ENCODE measurements at regions not wholly inside any gene's neighbourhood (a gene's known extent, or its start where the extent isn't known, plus 50 kb on each side); places are given as distances from the start of the nearest gene placed in this dataset.

- Histone ChIP-seq H3K9me3 (replicated peaks in 1 of 11) (no peaks in the 10 kb centered on the region), H3K27me3 (no peaks in the 10 kb centered on the region), H3K27ac (no peak overlapping the region), H3K4me1 (no peaks in the 10 kb centered on the region), H3K9ac (no peak overlapping the region), H3K4me2 (no peak overlapping the region), H4K20me1 (no peaks in the 10 kb centered on the region), H3K36me3 (no peaks in the 10 kb centered on the region), H3K4me3 (no peak overlapping the region)
- TF ChIP-seq Cebpa-rat (IDR thresholded peaks at IDR 0.05) = no peak
Measured at GRCh38 chr6:91094341-91094740, 507.5 kb upstream of the MAP3K7 start.

- Histone ChIP-seq H3K4me2 (no peak overlapping the region), H3K4me1 (no peaks in the 10 kb centered on the region), H3K9ac (no peak overlapping the region), H3K27me3 (no peaks in the 10 kb centered on the region), H3K9me3 (replicated peaks in 1 of 11) (no peaks in the 10 kb centered on the region), H3K36me3 (no peaks in the 10 kb centered on the region), H3K4me3 (no peak overlapping the region), H4K20me1 (no peaks in the 10 kb centered on the region), H3K27ac (no peak overlapping the region)
- TF ChIP-seq Cebpa-rat (IDR thresholded peaks at IDR 0.05) = no peak
Measured at GRCh38 chr6:91088976-91089375, 502.1 kb upstream of the MAP3K7 start.

DNA sequence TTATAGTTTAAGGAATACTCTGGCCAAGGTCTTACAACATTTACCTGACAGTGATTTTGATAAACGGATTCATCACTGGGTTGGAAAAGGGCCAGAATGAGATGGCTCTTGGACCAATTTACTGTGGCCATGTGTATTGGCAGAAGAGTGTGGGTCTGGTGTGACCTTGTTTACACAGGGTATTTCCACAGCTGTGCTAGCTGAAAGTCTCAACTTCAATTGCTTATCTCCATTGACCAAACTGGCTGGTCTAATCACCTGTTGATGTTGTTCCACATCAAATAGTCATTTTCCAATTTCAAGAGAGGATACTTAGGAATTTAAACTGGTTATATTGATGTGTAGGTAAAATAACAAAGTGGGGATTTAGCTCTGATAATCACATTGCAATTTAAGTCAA lies 501.6 kb upstream of the MAP3K7 start:
- Histone ChIP-seq H3K27ac (no peak overlapping the region), H3K9me3 (replicated peaks in 1 of 11) (no peaks in the 10 kb centered on the region), H3K9ac (no peak overlapping the region), H3K4me2 (no peak overlapping the region), H3K36me3 (no peaks in the 10 kb centered on the region), H4K20me1 (no peaks in the 10 kb centered on the region), H3K27me3 (no peaks in the 10 kb centered on the region), H3K4me1 (no peaks in the 10 kb centered on the region), H3K4me3 (no peak overlapping the region)
- TF ChIP-seq Cebpa-rat (IDR thresholded peaks at IDR 0.05) = no peak

DNA sequence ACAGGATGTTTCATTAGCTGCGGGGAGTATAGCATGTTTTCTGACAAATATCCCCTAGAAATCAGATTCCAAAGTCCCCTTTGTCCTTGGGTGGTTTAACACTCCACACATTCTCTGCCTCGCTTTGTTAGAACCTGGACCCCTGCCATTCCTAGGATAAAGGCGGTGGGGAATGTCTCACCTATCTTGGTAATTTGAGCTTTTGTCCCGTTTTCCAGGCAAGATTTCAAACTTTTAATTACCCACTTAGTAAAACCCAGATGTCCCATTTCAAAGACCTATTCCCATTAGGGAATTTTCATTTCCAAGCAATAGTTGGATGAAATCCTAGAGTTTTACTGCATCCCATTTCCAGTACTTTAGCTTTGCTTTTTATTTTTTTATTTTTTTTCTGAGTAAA lies 501.0 kb upstream of the MAP3K7 start:
- Histone ChIP-seq H3K27ac (no peak overlapping the region), H4K20me1 (no peaks in the 10 kb centered on the region), H3K9ac (no peak overlapping the region), H3K4me3 (no peak overlapping the region), H3K27me3 (no peaks in the 10 kb centered on the region), H3K9me3 (replicated peaks in 1 of 11) (no peaks in the 10 kb centered on the region), H3K36me3 (no peaks in the 10 kb centered on the region), H3K4me2 (no peak overlapping the region), H3K4me1 (no peaks in the 10 kb centered on the region)
- TF ChIP-seq Cebpa-rat (IDR thresholded peaks at IDR 0.05) = no peak

DNA sequence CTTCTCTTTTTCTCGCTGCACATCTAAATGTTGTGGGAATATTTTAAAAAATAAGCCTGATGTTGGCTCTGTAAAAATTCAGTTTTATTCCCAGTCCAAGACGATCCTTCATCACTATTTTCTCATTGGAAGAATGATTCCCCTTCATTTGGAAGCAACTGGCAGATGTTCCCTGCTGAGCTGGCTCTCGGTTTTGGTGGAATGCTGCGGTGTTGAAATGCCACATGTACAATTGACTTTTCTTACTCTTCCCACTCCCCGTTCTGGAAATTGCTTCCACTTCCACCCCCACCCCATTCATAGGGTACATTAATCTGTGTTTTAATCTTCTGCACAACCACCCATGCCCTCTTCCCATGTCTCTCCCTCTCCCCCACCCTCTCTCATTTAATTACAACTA lies 496.3 kb upstream of the MAP3K7 start:
- H3K4me1 ChIP-seq = no peaks in the 10 kb centered on the region
- H3K27me3 ChIP-seq = no peaks in the 10 kb centered on the region
- TF ChIP-seq Cebpa-rat (IDR thresholded peaks at IDR 0.05) = no peak

DNA sequence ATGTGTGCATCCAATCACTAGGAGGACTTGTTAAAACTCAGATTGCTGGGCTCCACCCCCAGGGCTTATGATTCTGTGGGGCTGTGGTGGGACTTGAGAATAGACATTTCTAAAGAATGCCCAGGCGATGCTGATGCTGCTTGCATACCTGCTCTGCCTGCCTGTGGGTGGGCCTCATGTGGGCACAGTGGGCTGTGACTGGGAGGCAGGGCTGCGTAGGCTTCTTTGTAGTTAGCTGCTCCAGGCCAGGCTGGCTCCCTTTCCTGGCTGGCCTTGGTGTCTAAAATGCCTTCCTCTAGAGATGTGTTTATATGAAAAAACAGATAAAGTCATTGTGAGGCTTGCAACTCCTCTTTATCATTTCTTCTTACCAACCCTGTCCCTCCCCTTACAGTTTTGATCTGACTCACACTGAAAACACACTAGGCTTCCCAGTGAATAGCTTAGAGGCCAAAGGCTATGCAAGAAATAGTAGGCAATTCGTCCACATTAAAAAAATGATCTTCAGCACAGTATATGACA lies 495.5 kb upstream of the MAP3K7 start:
- TF ChIP-seq Cebpa-rat (IDR thresholded peaks at IDR 0.05) = no peak
- Histone ChIP-seq H3K4me3 (no peak overlapping the region), H4K20me1 (no peaks in the 10 kb centered on the region), H3K9me3 (replicated peaks in 1 of 11) (no peaks in the 10 kb centered on the region), H3K4me2 (no peak overlapping the region), H3K36me3 (no peaks in the 10 kb centered on the region), H3K4me1 (no peaks in the 10 kb centered on the region), H3K27ac (no peak overlapping the region), H3K9ac (no peak overlapping the region), H3K27me3 (no peaks in the 10 kb centered on the region)

More for the DNA sequence above, 496.3 kb upstream of the MAP3K7 start:
- Histone ChIP-seq H4K20me1 (no peaks in the 10 kb centered on the region), H3K9me3 (replicated peaks in 1 of 11) (no peaks in the 10 kb centered on the region), H3K4me2 (no peak overlapping the region), H3K36me3 (no peaks in the 10 kb centered on the region), H3K27ac (no peak overlapping the region), H3K4me3 (no peak overlapping the region), H3K9ac (no peak overlapping the region)

DNA sequence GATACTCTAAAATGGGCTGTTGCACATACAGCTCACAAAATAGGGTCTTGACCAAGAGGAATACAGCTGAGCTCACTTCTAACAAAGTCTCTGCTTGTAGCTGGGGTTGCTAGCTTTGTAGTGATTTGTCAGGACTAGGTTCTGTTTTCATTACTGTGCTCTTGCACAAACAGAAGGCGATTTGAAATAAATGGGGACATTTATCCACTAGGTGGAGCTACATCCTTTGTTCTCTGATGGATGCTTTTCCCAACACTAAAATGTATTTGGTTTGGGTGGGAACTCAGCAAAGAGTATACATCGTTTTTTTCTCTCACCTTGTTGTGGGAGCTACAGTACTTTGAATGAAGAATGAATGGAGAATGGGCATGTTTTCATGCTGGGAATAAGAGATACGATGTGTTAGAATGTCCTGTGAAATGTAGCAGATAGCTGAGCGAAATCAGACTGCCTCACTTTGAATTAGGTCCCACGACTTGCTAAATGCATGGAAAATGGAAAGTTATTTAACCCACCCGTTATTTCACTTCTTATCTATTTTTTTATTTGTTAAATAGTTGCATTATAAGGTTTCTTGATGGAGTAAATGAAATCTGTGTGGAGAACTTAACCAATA lies 494.7 kb upstream of the MAP3K7 start:
- Histone ChIP-seq H3K4me1 (no peaks in the 10 kb centered on the region), H3K36me3 (no peaks in the 10 kb centered on the region), H3K9ac (no peak overlapping the region), H3K4me2 (no peak overlapping the region), H3K27ac (no peak overlapping the region), H3K27me3 (no peaks in the 10 kb centered on the region), H3K9me3 (replicated peaks in 1 of 11) (no peaks in the 10 kb centered on the region), H4K20me1 (no peaks in the 10 kb centered on the region), H3K4me3 (no peak overlapping the region)
- no peak for TF ChIP-seq Cebpa-rat (IDR thresholded peaks at IDR 0.05)

DNA sequence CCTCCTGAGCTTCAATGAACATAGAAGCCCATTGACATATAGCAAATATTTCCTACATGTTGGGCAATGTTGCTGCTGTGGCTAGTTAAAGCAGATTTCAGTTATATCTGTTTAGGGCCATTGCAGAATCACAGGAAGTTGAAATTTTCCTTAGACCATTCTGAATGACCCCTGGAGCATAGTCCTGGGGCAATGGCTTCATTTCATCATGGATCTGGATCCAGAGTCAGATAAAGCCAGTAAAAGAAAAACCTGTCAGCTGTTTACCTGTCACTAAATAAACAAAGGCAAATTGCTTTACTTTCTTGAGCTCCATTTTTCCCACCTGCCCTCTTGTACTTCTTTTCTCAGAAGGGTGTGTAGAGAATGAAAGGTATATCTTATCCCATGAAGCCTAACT lies 494.0 kb upstream of the MAP3K7 start:
- H3K4me1 ChIP-seq = no peaks in the 10 kb centered on the region
- no peak for TF ChIP-seq Cebpa-rat (IDR thresholded peaks at IDR 0.05)
- no peaks in the 10 kb centered on the region for H3K27me3 ChIP-seq

DNA sequence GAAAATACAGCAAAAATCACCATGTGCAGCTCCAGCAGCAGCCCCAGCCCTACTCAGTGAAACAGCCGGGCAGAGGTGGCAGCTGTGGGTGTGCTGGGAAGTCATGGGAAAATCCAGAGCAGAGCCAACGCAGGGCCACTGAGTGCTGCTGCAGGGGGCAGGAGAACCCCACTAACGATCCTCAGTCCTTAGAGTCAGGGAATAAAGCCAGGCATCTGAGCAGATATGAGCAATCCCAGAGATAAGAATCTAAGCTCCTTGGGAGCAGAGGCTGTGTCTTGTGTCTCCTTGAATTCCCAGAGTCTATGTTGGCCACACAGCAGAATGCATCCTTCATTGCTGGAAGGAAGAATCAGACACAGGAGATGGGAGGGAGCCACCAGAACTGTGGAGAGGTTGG lies 493.1 kb upstream of the MAP3K7 start:
- Histone ChIP-seq H3K4me2 (no peak overlapping the region), H3K9ac (no peak overlapping the region), H3K36me3 (no peaks in the 10 kb centered on the region), H3K4me1 (no peaks in the 10 kb centered on the region), H3K27me3 (no peaks in the 10 kb centered on the region), H3K27ac (no peak overlapping the region), H4K20me1 (no peaks in the 10 kb centered on the region), H3K9me3 (replicated peaks in 1 of 11) (no peaks in the 10 kb centered on the region), H3K4me3 (no peak overlapping the region)
- TF ChIP-seq Cebpa-rat (IDR thresholded peaks at IDR 0.05) = no peak

More for the DNA sequence above, 494.0 kb upstream of the MAP3K7 start:
- Histone ChIP-seq H4K20me1 (no peaks in the 10 kb centered on the region), H3K36me3 (no peaks in the 10 kb centered on the region), H3K4me2 (no peak overlapping the region), H3K4me3 (no peak overlapping the region), H3K9ac (no peak overlapping the region), H3K9me3 (replicated peaks in 1 of 11) (no peaks in the 10 kb centered on the region), H3K27ac (no peak overlapping the region)

GRCh38 chr6:91075244-91075976 lies 488.5 kb upstream of the MAP3K7 start:
- Histone ChIP-seq H3K9ac (no peak overlapping the region), H3K27ac (no peak overlapping the region), H3K9me3 (replicated peaks in 1 of 11) (no peaks in the 10 kb centered on the region), H4K20me1 (no peaks in the 10 kb centered on the region), H3K4me2 (no peak overlapping the region), H3K4me3 (no peak overlapping the region), H3K27me3 (no peaks in the 10 kb centered on the region), H3K4me1 (no peaks in the 10 kb centered on the region), H3K36me3 (no peaks in the 10 kb centered on the region)
- TF ChIP-seq Cebpa-rat (IDR thresholded peaks at IDR 0.05) = no peak

Data from BLaER1 treated with 17β-estradiol and CSF1 and Interleukin-3, amounts not matched to agents 10 nM and 100 nM (cell line).